Adrenal gland (tissue), 9 donors: ENCODE measurements at regions not wholly inside any gene's neighbourhood (a gene's known extent, or its start where the extent isn't known, plus 50 kb on each side); places are given as distances from the start of the nearest gene placed in this dataset.

ENCODE experiments used
- DNase-seq, 7 donors: peaks; one replicate each; pipeline ENCODE4 v3.0.0-alpha.2; 2019 to 2020
- H3K27ac ChIP-seq, 5 donors: fragments of 200-600 bp; sonication (generic) in 4 of 5; 1 replicate in 3 of 5; 2 replicates in 2 of 5; pipeline versions ENCODE4 v1.5.1 to v1.8.0; 2016 to 2020; ENCODE audit warnings: mild to moderate bottlenecking in 1 of 5
- H3K27me3 ChIP-seq: fragments of 200-600 bp; 2 replicates; pipeline ENCODE4 v1.8.0; 2021
- H3K36me3 ChIP-seq, 2 donors: fragments of 200-600 bp; replicated peaks in 1 of 2; 1 replicate in 1 of 2; 2 replicates in 1 of 2; pipeline versions ENCODE4 v1.5.1 to v1.8.0; 2018 to 2022
- H3K4me1 ChIP-seq, 2 donors: fragments of 200-600 bp; replicated peaks in 1 of 2; 1 replicate in 1 of 2; 2 replicates in 1 of 2; pipeline versions ENCODE4 v1.5.1 to v1.8.0; 2018 to 2021
- H3K4me3 ChIP-seq, 4 donors: fragments of 200-600 bp; sonication (generic) in 3 of 4; one replicate each; pipeline ENCODE4 v1.5.1; 2016 to 2018
- H3K9me3 ChIP-seq, 3 donors: fragments of 200-600 bp; sonication (generic) in 1 of 3; replicated peaks in 1 of 3; 1 replicate in 2 of 3; 2 replicates in 1 of 3; pipeline versions ENCODE4 v1.5.1 to v1.8.0; 2016 to 2021
- POLR2A ChIP-seq, 2 donors: fragments of 450-650 bp; IDR thresholded peaks; one replicate each; pipeline ENCODE4 v1.6.1; 2017; ENCODE audit warnings: antibody characterized with exemption in 2 of 2, mild to moderate bottlenecking in 2 of 2, moderate library complexity in 1 of 2
- WGBS, 4 donors: extraction: QIAGEN DNeasy Blood & Tissue Kit in 2 of 4; methylation state at CpG; one replicate each; pipeline versions ENCODE4 v1.1.5 to v1.1.7; 2013 to 2017; 5-methylcytosine and 5-hydroxymethylcytosine counted together
- intact Hi-C, 2 donors: fragments of 100-400 bp; cut with DNase I; formaldehyde crosslinking; loops; one replicate each; pipeline versions ENCODE4 v1.14.1 to v1.15.0; 2022 to 2023
- TF ChIP-seq, protein P1 (sequence below), 6 experiments: fragments of 450-650 bp in 4 of 6; fragments of 200-600 bp in 2 of 6; sonication (generic) in 1 of 6; IDR thresholded peaks; 1 replicate in 5 of 6; 2 replicates in 1 of 6; pipeline versions ENCODE4 v1.5.1 to v1.8.0; 2016 to 2021; ENCODE audit warnings: antibody characterized with exemption in 6 of 6, mild to moderate bottlenecking in 2 of 6, moderate library complexity in 1 of 6
- donor health status: healthy with polysubstance abuse.
- donor health status: Bipolar disorder and iron deficiency.
- donor health status: DM: yes; HTN: yes; CAD: no.
- donor health status: DM: no; HTN: no; CAD: no.
- donor health status: DM: no; HTN: no; CAD: no.

DNA sequence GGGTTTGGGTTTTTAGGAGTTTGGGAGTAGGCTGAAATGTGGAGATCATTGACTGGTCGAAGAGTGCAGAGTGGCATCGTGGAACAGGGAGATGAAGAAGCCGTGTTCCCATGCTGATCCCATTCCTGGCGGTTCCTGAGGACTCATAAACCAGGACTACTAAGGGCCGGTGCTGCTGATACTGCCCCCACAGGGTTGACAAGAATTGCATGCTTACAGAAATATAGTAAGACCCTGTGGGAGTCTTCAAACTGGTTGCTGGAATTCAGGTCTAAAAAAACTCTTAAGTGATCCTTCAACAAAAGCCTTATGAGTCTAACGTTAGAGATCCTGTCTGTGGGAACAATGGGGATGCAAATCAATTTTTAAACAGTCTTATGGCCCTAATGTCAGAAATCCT, 64.0 kb upstream of the ARHGAP5 start:
- no peak for DNase-seq
- 78 to 84% (median 80%) methylated on average over 6 of the region's 6 CpGs for WGBS, 4 donors

DNA sequence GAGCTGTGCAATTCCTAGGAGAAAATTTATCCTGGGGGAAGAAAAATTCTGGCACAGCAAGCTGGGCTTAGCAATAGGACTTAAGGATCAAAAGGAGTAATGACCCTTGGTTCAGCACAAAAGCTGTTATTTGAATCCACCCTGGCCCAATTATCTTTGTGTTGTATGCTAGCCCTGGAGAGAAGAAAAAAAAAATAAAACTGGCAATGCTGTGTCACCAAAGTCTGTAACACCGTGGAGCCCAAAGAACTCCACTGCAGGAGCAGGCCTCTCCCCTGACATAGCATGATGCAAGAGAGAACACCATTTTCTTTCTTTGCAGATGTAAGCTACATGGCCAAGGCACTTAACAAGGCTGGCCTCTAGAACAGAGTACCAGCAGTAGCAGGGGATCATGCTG, 63.0 kb upstream of the ARHGAP5 start:
- H3K27me3 ChIP-seq: no peaks in the 10 kb centered on the region
- H3K4me3 ChIP-seq: no peak overlapping the region
- 78 to 93% (median 90%) methylated on average over 1 of the region's 1 CpG for WGBS, 4 donors
- TF ChIP-seq POLR2A (IDR thresholded peaks at IDR 0.05): no peak
- TF ChIP-seq, protein P1, sequence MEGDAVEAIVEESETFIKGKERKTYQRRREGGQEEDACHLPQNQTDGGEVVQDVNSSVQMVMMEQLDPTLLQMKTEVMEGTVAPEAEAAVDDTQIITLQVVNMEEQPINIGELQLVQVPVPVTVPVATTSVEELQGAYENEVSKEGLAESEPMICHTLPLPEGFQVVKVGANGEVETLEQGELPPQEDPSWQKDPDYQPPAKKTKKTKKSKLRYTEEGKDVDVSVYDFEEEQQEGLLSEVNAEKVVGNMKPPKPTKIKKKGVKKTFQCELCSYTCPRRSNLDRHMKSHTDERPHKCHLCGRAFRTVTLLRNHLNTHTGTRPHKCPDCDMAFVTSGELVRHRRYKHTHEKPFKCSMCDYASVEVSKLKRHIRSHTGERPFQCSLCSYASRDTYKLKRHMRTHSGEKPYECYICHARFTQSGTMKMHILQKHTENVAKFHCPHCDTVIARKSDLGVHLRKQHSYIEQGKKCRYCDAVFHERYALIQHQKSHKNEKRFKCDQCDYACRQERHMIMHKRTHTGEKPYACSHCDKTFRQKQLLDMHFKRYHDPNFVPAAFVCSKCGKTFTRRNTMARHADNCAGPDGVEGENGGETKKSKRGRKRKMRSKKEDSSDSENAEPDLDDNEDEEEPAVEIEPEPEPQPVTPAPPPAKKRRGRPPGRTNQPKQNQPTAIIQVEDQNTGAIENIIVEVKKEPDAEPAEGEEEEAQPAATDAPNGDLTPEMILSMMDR (IDR thresholded peaks at IDR 0.05): no peak
- no peaks in the 10 kb centered on the region for H3K9me3 ChIP-seq
- no peaks in the 10 kb centered on the region for H3K36me3 ChIP-seq
- intact Hi-C loops: no loop called here
- peaks cover 0 to 11% of the 10 kb centered on the region in 2 donors for H3K4me1 ChIP-seq
- no peak for DNase-seq
- no peak overlapping the region for H3K27ac ChIP-seq

More for the DNA sequence above, 64.0 kb upstream of the ARHGAP5 start:
- no peak overlapping the region for H3K4me3 ChIP-seq
- TF ChIP-seq, protein P1 (IDR thresholded peaks at IDR 0.05): no peak
- no peak for TF ChIP-seq POLR2A (IDR thresholded peaks at IDR 0.05)
- H3K27me3 ChIP-seq: no peaks in the 10 kb centered on the region
- intact Hi-C loops: no loop called here
- H3K36me3 ChIP-seq: no peaks in the 10 kb centered on the region
- H3K9me3 ChIP-seq: no peaks in the 10 kb centered on the region
- peaks cover 0 to 7% of the 10 kb centered on the region in 2 donors for H3K4me1 ChIP-seq
- no peak overlapping the region for H3K27ac ChIP-seq

DNA sequence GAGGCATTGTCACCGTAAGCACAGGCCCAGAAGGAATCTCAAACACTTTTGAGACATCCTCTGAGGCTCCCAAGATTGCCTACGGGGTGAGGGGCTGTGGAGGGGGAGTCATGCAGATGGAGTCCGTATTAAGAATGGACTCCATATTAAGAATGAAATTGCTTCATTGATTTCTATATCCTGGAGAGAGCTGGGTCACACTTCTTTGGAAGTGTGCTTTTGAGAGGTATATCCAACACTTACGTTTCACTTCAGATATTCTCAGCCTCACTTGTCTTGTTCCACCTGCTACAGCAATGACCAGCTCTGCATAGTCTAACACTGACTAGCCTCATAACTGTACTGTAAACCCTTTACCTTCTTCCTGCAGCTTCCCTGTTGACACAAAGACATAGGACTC, 62.6 kb upstream of the ARHGAP5 start:
- Histone ChIP-seq H3K4me1 (peaks cover 0 to 11% of the 10 kb centered on the region in 2 donors), H3K4me3 (no peak overlapping the region), H3K36me3 (no peaks in the 10 kb centered on the region), H3K27ac (no peak overlapping the region), H3K27me3 (no peaks in the 10 kb centered on the region), H3K9me3 (no peaks in the 10 kb centered on the region)
- no peak for TF ChIP-seq POLR2A (IDR thresholded peaks at IDR 0.05)
- TF ChIP-seq, protein P1 (IDR thresholded peaks at IDR 0.05): no peak
- WGBS, 4 donors: 78 to 96% (median 80%) methylated on average over 4 of the region's 4 CpGs
- intact Hi-C loops: no loop called here
- no peak for DNase-seq

DNA sequence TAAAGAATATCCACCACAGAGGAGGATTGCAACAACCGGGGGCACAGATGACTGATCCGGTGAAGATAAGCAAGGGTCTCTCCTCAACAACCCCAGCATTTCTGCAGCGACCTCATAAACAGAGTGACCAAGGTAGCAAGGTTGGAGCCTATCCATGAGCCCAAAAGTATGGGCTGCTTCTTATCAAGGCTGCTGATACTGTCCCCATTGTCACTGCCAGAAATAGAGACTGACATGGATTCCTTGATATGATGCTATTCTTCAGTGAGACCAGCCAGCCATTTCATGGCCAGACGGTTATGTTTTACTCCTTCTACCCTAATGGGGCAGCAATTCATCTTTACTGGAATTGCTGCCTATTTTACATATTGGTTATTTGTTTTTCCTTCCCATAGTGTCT, 61.9 kb upstream of the ARHGAP5 start:
- Histone ChIP-seq H3K27me3 (no peaks in the 10 kb centered on the region), H3K36me3 (no peaks in the 10 kb centered on the region), H3K4me3 (no peak overlapping the region), H3K4me1 (peaks cover 0 to 11% of the 10 kb centered on the region in 2 donors), H3K27ac (no peak overlapping the region), H3K9me3 (no peaks in the 10 kb centered on the region)
- TF ChIP-seq POLR2A (IDR thresholded peaks at IDR 0.05): no peak
- TF ChIP-seq, protein P1 (IDR thresholded peaks at IDR 0.05): no peak
- no peak for DNase-seq
- intact Hi-C loops: no loop called here
- WGBS, 4 donors: 92 to 99% (median 95%) methylated on average over 4 of the region's 4 CpGs
